Breast epithelium (tissue), 3 donors: ENCODE measurements at regions not wholly inside any gene's neighbourhood (a gene's known extent, or its start where the extent isn't known, plus 50 kb on each side); places are given as distances from the start of the nearest gene placed in this dataset.

Experiments
- CTCF ChIP-seq, 3 donors: fragments of 450-650 bp; IDR thresholded peaks; one replicate each; pipeline ENCODE4 v1.5.1; 2016 to 2017; ENCODE audit warnings: antibody characterized with exemption in 3 of 3, mild to moderate bottlenecking in 3 of 3, moderate library complexity in 3 of 3
- POLR2AphosphoS5 ChIP-seq, 3 donors: sonication (generic); formaldehyde crosslinking; IDR thresholded peaks; one replicate each; pipeline ENCODE4 v1.6.1; 2017; ENCODE audit warnings: antibody characterized with exemption in 3 of 3

GRCh38 chr12:125259178-125259867, 194.1 kb downstream of the AACS start:
- TF ChIP-seq POLR2AphosphoS5 (IDR thresholded peaks at IDR 0.05) (no peak), CTCF (IDR thresholded peaks at IDR 0.05) (no peak)
